Stomach (tissue), 8 donors: ENCODE measurements at regions not wholly inside any gene's neighbourhood (a gene's known extent, or its start where the extent isn't known, plus 50 kb on each side); places are given as distances from the start of the nearest gene placed in this dataset.

Source experiments
- DNase-seq, 2 donors: peaks; one replicate each; pipeline versions ENCODE4 v3.0.0 to v3.0.0-alpha.2; 2013 to 2019
- H3K27ac ChIP-seq, 5 donors: fragments of 200-600 bp in 4 of 5; sonication (generic) in 4 of 5; one replicate each; pipeline ENCODE4 v1.5.1; 2013 to 2019; ENCODE audit warnings: mild to moderate bottlenecking in 1 of 5, moderate library complexity in 1 of 5
- H3K27me3 ChIP-seq, 3 donors: fragments of 200-600 bp; sonication (generic); one replicate each; pipeline ENCODE4 v1.5.1; 2017 to 2019; ENCODE audit warnings: mixed run types in 1 of 3
- H3K36me3 ChIP-seq, 4 donors: fragments of 200-600 bp; sonication (generic); 1 replicate in 3 of 4; 2 replicates in 1 of 4; pipeline ENCODE4 v1.5.1; 2016 to 2019
- H3K4me1 ChIP-seq, 4 donors: fragments of 200-600 bp; sonication (generic); one replicate each; pipeline ENCODE4 v1.5.1; 2016 to 2019
- H3K4me3 ChIP-seq, 4 donors: fragments of 200-600 bp; sonication (generic) in 3 of 4; one replicate each; pipeline ENCODE4 v1.5.1; 2016 to 2019; ENCODE audit warnings: mild to moderate bottlenecking in 1 of 4
- H3K9me3 ChIP-seq, 4 donors: fragments of 200-600 bp; sonication (generic); one replicate each; pipeline ENCODE4 v1.5.1; 2016 to 2019
- EP300 ChIP-seq: sonication (generic); formaldehyde crosslinking; IDR thresholded peaks from one replicate; pipeline ENCODE4 v1.6.1; 2017; ENCODE audit warnings: antibody characterized with exemption
- POLR2A ChIP-seq, 4 donors: fragments of 450-650 bp; IDR thresholded peaks; one replicate each; pipeline ENCODE4 v1.6.1; 2016; ENCODE audit warnings: antibody characterized with exemption in 4 of 4, control low read depth in 2 of 4, mild to moderate bottlenecking in 1 of 4, moderate library complexity in 1 of 4
- POLR2AphosphoS5 ChIP-seq, 3 donors: sonication (generic); formaldehyde crosslinking; IDR thresholded peaks; one replicate each; pipeline ENCODE4 v1.6.1; 2016; ENCODE audit warnings: antibody characterized with exemption in 3 of 3
- WGBS, 5 donors: extraction: QIAGEN DNeasy Blood & Tissue Kit in 3 of 5; methylation state at CpG; one replicate each; pipeline versions ENCODE4 v1.1.5 to v1.1.7; 2013 to 2018; 5-methylcytosine and 5-hydroxymethylcytosine counted together
- intact Hi-C: fragments of 100-400 bp; cut with DNase I; formaldehyde crosslinking; loops from one replicate; pipeline ENCODE4 v1.15.1; 2023; ENCODE audit warnings: low total_unique reads
- TF ChIP-seq, protein P1 (sequence below), 7 experiments: fragments of 450-650 bp in 4 of 7; fragments of 200-600 bp in 3 of 7; sonication (generic) in 3 of 7; IDR thresholded peaks; one replicate each; pipeline ENCODE4 v1.5.1; 2016 to 2019; ENCODE audit warnings: antibody characterized with exemption in 7 of 7, control low read depth in 2 of 7, mild to moderate bottlenecking in 1 of 7
- donor health status: healthy with polysubstance abuse.
- donor health status: Bipolar disorder and iron deficiency.
- donor health status: healthy.

DNA sequence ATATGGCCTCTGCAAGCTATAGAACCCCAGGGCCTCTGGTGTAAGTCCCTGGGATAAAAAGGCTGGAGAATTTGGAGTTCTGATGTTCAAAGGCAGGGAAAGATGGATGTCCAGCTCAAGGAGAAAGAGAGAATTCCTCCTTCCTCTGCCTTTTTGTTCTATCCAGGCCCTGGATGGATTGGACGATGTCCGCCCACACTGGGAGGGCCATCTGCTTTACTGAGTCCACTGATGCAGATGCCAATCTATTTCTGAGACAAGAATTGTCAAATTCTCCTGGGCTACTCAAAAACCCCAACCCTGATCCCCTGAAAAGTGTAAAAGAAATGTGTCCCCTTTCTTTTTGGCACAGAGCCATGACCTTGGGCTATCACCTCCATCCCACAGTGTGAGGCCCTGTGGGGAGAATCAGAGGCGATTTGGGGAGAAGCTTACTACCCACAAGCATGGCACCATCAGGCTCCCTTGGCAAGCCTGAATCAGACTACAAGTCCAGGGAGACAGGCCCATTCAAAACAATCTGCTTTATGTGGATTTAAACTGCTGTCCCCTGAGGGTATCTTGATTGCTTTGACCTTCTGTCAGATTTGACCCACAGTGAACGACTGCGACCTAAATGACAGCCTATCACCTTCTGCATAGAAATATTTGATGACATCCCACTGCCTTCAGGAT lies 334.0 kb downstream of the NUAK1 start:
- no peak for DNase-seq
- Histone ChIP-seq H3K27ac (no peak overlapping the region), H3K36me3 (no peaks in the 10 kb centered on the region), H3K27me3 (no peaks in the 10 kb centered on the region), H3K4me3 (no peak overlapping the region), H3K9me3 (no peaks in the 10 kb centered on the region), H3K4me1 (no peaks in the 10 kb centered on the region)
- intact Hi-C loops = no loop called here
- TF ChIP-seq, protein P1, sequence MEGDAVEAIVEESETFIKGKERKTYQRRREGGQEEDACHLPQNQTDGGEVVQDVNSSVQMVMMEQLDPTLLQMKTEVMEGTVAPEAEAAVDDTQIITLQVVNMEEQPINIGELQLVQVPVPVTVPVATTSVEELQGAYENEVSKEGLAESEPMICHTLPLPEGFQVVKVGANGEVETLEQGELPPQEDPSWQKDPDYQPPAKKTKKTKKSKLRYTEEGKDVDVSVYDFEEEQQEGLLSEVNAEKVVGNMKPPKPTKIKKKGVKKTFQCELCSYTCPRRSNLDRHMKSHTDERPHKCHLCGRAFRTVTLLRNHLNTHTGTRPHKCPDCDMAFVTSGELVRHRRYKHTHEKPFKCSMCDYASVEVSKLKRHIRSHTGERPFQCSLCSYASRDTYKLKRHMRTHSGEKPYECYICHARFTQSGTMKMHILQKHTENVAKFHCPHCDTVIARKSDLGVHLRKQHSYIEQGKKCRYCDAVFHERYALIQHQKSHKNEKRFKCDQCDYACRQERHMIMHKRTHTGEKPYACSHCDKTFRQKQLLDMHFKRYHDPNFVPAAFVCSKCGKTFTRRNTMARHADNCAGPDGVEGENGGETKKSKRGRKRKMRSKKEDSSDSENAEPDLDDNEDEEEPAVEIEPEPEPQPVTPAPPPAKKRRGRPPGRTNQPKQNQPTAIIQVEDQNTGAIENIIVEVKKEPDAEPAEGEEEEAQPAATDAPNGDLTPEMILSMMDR (IDR thresholded peaks at IDR 0.05) = no peak
- TF ChIP-seq POLR2AphosphoS5 (IDR thresholded peaks at IDR 0.05) (no peak), POLR2A (IDR thresholded peaks at IDR 0.05) (no peak), EP300 (no peak)
- WGBS, 5 donors = 80 to 85% (median 83%) methylated on average over 5 of the region's 5 CpGs

DNA sequence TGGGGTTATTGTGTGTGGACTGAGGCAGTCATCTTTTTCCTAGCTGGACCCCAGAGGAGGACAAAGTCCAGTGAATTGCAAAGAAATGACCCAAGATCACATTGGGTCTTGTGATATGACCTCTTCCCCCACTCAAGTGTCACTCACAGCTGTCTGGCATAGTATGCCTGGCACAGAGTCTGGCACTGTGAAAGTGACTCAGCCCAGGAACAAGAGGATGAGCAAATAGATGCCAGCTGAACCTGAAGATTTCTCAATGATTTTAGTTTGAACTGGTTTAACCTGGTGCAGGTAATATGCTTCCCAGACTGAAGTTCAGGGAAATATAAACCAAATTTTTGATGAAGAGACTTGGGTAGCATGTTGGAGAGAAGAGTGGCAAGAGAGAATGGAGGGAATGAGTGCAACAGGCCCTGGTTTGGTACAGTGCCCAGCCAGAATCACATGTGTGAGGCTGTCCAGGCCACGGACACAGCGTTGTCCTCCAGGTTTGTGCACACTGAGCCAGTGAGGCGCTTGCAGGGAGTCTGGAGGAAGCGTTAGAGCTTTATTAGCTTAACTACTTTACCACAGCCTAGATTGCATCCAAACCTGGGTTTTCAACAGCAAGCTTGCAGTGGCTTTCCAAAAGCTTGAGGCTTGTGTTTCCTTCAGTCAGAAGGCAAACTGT lies 332.9 kb downstream of the NUAK1 start:
- TF ChIP-seq, protein P1 (IDR thresholded peaks at IDR 0.05) = no peak
- TF ChIP-seq POLR2AphosphoS5 (IDR thresholded peaks at IDR 0.05) (no peak), EP300 (no peak), POLR2A (IDR thresholded peaks at IDR 0.05) (no peak)
- 74 to 89% (median 81%) methylated on average over 4 of the region's 4 CpGs for WGBS, 5 donors

DNA sequence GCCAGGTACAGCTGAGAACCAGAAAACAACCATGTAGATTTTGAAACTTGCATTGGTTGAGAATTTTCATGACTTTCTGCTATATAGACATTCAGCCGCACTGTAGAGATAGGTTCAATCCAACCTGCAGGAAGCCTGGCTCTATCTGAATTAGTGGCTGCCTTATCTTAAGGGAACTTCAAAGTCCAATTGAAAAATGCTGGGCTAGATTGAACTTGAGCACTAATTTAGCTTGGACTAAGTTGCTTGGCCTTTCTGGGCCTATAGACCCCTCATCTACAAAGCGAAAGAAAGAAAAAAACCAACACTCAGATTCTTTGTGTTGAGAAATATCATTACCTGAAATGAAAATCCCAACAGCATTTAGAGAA lies 332.4 kb downstream of the NUAK1 start:
- intact Hi-C loops = no loop called here
- H3K27me3 ChIP-seq = no peaks in the 10 kb centered on the region
- no peak for DNase-seq

More for the DNA sequence above, 332.9 kb downstream of the NUAK1 start:
- DNase-seq = no peak
- Histone ChIP-seq H3K4me1 (no peaks in the 10 kb centered on the region), H3K36me3 (no peaks in the 10 kb centered on the region), H3K4me3 (no peak overlapping the region), H3K27ac (no peak overlapping the region), H3K27me3 (no peaks in the 10 kb centered on the region), H3K9me3 (no peaks in the 10 kb centered on the region)
- intact Hi-C loops = no loop called here

DNA sequence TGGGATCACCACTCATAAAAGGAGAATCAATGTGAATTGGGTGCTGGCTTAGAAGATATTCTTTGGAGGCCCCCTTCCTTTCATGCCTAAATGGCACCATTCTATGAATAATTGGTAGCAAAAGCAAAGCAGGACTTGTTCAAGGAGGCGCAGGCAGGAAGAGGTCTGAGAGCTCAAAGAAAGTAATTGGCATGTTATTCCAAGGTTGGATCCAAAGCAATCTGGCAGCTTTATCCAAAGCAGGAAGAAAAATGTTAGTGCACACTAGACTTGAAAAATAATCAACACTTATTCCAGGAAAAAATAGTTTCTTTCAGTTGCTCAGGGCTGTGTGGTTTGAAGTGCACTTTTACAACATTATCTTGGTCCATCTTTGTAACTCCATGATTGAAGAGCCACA lies 326.4 kb downstream of the NUAK1 start:
- Histone ChIP-seq H3K27ac (no peak overlapping the region), H3K27me3 (no peaks in the 10 kb centered on the region), H3K4me1 (no peaks in the 10 kb centered on the region), H3K9me3 (no peaks in the 10 kb centered on the region), H3K36me3 (no peaks in the 10 kb centered on the region), H3K4me3 (no peak overlapping the region)
- TF ChIP-seq POLR2AphosphoS5 (IDR thresholded peaks at IDR 0.05) = no peak
- no peak for TF ChIP-seq EP300
- TF ChIP-seq, protein P1 (IDR thresholded peaks at IDR 0.05) = no peak
- TF ChIP-seq POLR2A (IDR thresholded peaks at IDR 0.05) = no peak
- WGBS, 5 donors = 65 to 97% (median 88%) methylated on average over 1 of the region's 1 CpG
- peak in 1 of 2 donors; percentile 14 for DNase-seq
- intact Hi-C loops = no loop called here

More for the DNA sequence above, 332.4 kb downstream of the NUAK1 start:
- Histone ChIP-seq H3K4me3 (no peak overlapping the region), H3K27ac (no peak overlapping the region), H3K36me3 (no peaks in the 10 kb centered on the region), H3K9me3 (no peaks in the 10 kb centered on the region), H3K4me1 (no peaks in the 10 kb centered on the region)
- WGBS, 5 donors = 74 to 82% (median 77%) methylated on average over 2 of the region's 2 CpGs
- TF ChIP-seq, protein P1 (IDR thresholded peaks at IDR 0.05) = no peak
- TF ChIP-seq POLR2A (IDR thresholded peaks at IDR 0.05) (no peak), POLR2AphosphoS5 (IDR thresholded peaks at IDR 0.05) (no peak), EP300 (no peak)
